Ovary (tissue), 3 donors: ENCODE measurements at regions not wholly inside any gene's neighbourhood (a gene's known extent, or its start where the extent isn't known, plus 50 kb on each side); places are given as distances from the start of the nearest gene placed in this dataset.

Experiments used
- CTCF ChIP-seq, 3 donors: fragments of 450-650 bp in 2 of 3; fragments of 200-600 bp in 1 of 3; IDR thresholded peaks; one replicate each; pipeline versions ENCODE4 v1.5.1 to v1.8.0; 2016 to 2022; ENCODE audit warnings: antibody characterized with exemption in 3 of 3, mild to moderate bottlenecking in 1 of 3
- POLR2A ChIP-seq: fragments of 450-650 bp; IDR thresholded peaks from one replicate; pipeline ENCODE4 v1.6.1; 2017; ENCODE audit warnings: antibody characterized with exemption, mild to moderate bottlenecking, moderate library complexity
- donor health status: DM: no; HTN: no; CAD: no.

DNA sequence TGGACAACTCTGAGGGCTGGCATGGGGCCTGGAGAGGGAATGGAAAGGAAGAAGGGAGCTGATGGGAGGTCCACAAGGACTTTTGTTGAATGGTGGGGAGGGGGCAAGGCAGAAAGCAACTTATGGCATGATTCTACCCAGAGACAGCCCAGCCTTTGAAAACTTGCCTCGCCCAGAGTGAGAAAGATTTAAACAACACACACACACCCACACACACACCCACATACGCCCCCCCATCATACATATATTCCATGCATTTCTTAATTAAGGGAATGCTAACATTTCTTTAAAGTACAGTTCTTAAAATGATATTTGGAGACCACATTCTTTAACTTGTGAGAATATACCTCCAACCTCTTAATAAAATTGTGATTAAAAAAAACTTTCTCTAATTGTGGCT is 115.4 kb upstream of the F3 start:
- no peak for TF ChIP-seq CTCF (IDR thresholded peaks at IDR 0.05)
- TF ChIP-seq POLR2A, result no peak
